ENCODE measurements at regions not wholly inside any gene's neighbourhood (a gene's known extent, or its start where the extent isn't known, plus 50 kb on each side); places are given as distances from the start of the nearest gene placed in this dataset.

- no peak for TF ChIP-seq CTCF (IDR thresholded peaks at IDR 0.05; ENCODE audit: extremely low read depth, missing control alignments)
- DNase-seq (ENCODE audit: low spot score) = no peak
Observed at GRCh38 chr5:141760753-141761152, 78.7 kb upstream of the ARAP3 start.

GRCh38 chr5:141760193-141760592 lies 78.2 kb upstream of the ARAP3 start:
- DNase-seq (ENCODE audit: low spot score) = no peak

GRCh38 chr5:141758310-141758998 lies 76.4 kb upstream of the ARAP3 start:
- TF ChIP-seq CTCF (IDR thresholded peaks at IDR 0.05; ENCODE audit: extremely low read depth, missing control alignments) = no peak
- no peak for DNase-seq (ENCODE audit: low spot score)

More at GRCh38 chr5:141760193-141760592, 78.2 kb upstream of the ARAP3 start:
- TF ChIP-seq CTCF (IDR thresholded peaks at IDR 0.05; ENCODE audit: extremely low read depth, missing control alignments) = no peak

- no peak for DNase-seq (ENCODE audit: low spot score)
Observed at GRCh38 chr5:141757402-141757801, 75.4 kb upstream of the ARAP3 start.

GRCh38 chr5:141756196-141756595 lies 74.2 kb upstream of the ARAP3 start:
- no peak for TF ChIP-seq CTCF (IDR thresholded peaks at IDR 0.05; ENCODE audit: extremely low read depth, missing control alignments)
- DNase-seq (ENCODE audit: low spot score) = no peak

More at GRCh38 chr5:141757402-141757801, 75.4 kb upstream of the ARAP3 start:
- no peak for TF ChIP-seq CTCF (IDR thresholded peaks at IDR 0.05; ENCODE audit: extremely low read depth, missing control alignments)

GRCh38 chr5:141753971-141754713 lies 72.1 kb upstream of the ARAP3 start:
- TF ChIP-seq CTCF (IDR thresholded peaks at IDR 0.05; ENCODE audit: extremely low read depth, missing control alignments) = no peak
- DNase-seq (ENCODE audit: low spot score) = peak; percentile 57
